HCT116 (cell line): ENCODE measurements at regions not wholly inside any gene's neighbourhood (a gene's known extent, or its start where the extent isn't known, plus 50 kb on each side); places are given as distances from the start of the nearest gene placed in this dataset.

ENCODE experiments used
- ATAC-seq: fragments of 200-7000 bp; cut with Tn5 transposase; 2 replicates; pipeline ENCODE4 v1.9.1; 2020; ENCODE audit warnings: mild to moderate bottlenecking, moderate library complexity
- BruUV-seq: library from RNA; stranded (reverse); fragments of 400-500 nt; replicated peaks from 2 replicates; lab custom pipeline; 2021; lab: Mats Ljungman, UMichigan
- CTCF ChIA-PET: fragments of 300-600 bp; sonication (Branson Sonifier 250); formaldehyde crosslinking; loops from one replicate; lab custom pipeline; 2021; ENCODE audit warnings: antibody characterized with exemption; lab: Charles Lee
- POLR2A ChIA-PET: fragments of 300-600, 350-600 bp; sonication (Branson Sonifier 250); formaldehyde crosslinking; loops from one replicate; lab custom pipeline; 2021; ENCODE audit warnings: antibody characterized with exemption; lab: Charles Lee
- RAD21 ChIA-PET, 2 experiments: fragments of 300-600 bp; sonication (Branson Sonifier 250); formaldehyde crosslinking; loops; one replicate each; lab custom pipeline; 2023; ENCODE audit warnings: low total read pairs in 2 of 2; ENCODE audit not compliant: uncharacterized antibody in 2 of 2, unreplicated experiment in 2 of 2, low non-redundant PET in 1 of 2; lab: Charles Lee
- DNase-seq: peaks from one replicate; pipeline ENCODE4 v3.0.0-alpha.2; 2010; ENCODE audit warnings: low read depth, low spot score
- H2AFZ ChIP-seq: fragments of 200-600 bp; shearing (Covaris generic), sonication (generic); 2 replicates; pipeline ENCODE4 v1.6.1; 2017; ENCODE audit warnings: low read depth, mixed run types, mixed read lengths, antibody characterized with exemption, low read length; ENCODE audit not compliant: poor library complexity, severe bottlenecking
- H3K27ac ChIP-seq: 2 replicates; pipeline ENCODE4 v1.5.1; 2012; ENCODE audit warnings: low read depth, low read length
- H3K27me3 ChIP-seq: fragments of 200-600 bp; sonication (generic); 2 replicates; pipeline ENCODE4 v1.6.1; 2016; ENCODE audit warnings: mixed run types, low read length, mixed read lengths; ENCODE audit not compliant: insufficient read depth
- H3K36me3 ChIP-seq, 2 experiments: fragments of 200-500 bp in 1 of 2; fragments of 200-600 bp in 1 of 2; sonication (Bioruptor generic) in 1 of 2; sonication (generic) in 1 of 2; 2 replicates each; pipeline versions ENCODE4 v1.5.1 to v1.6.1; 2014 to 2016; ENCODE audit warnings: low read length in 2 of 2, inconsistent platforms in 1 of 2, mixed read lengths in 1 of 2, mixed run types in 1 of 2; ENCODE audit not compliant: insufficient read depth in 2 of 2, control insufficient read depth in 1 of 2
- H3K4me1 ChIP-seq, 2 experiments: fragments of 200-600 bp in 1 of 2; sonication (generic) in 1 of 2; 2 replicates each; pipeline versions ENCODE4 v1.5.1 to v1.6.1; 2012 to 2017; ENCODE audit warnings: low read length in 2 of 2, inconsistent platforms in 1 of 2, mild to moderate bottlenecking in 1 of 2, mixed read lengths in 1 of 2, mixed run types in 1 of 2, moderate library complexity in 1 of 2; ENCODE audit not compliant: insufficient read depth in 2 of 2, control insufficient read depth in 1 of 2
- H3K4me2 ChIP-seq: fragments of 200-600 bp; sonication (generic); 2 replicates; pipeline ENCODE4 v1.6.1; 2017; ENCODE audit warnings: mixed run types, low read length, mixed read lengths
- H3K4me3 ChIP-seq, 2 experiments: fragments of 200-600 bp in 1 of 2; sonication (generic) in 1 of 2; replicated peaks in 1 of 2; 2 replicates each; pipeline ENCODE4 v1.5.1; 2011 to 2016; ENCODE audit warnings: low read length in 2 of 2, control low read depth in 1 of 2, low read depth in 1 of 2, mild to moderate bottlenecking in 1 of 2, mixed read lengths in 1 of 2, mixed run types in 1 of 2
- H3K79me2 ChIP-seq: fragments of 200-600 bp; sonication (generic); 2 replicates; pipeline ENCODE4 v1.6.1; 2017; ENCODE audit warnings: mild to moderate bottlenecking, mixed run types, low read length, moderate library complexity, mixed read lengths; ENCODE audit not compliant: insufficient read depth
- H3K9ac ChIP-seq: fragments of 200-600 bp; sonication (generic); 2 replicates; pipeline ENCODE4 v1.6.1; 2016; ENCODE audit warnings: low read length, mixed read lengths
- H3K9me2 ChIP-seq: fragments of 200-600 bp; sonication (generic), shearing (Covaris generic); 2 replicates; pipeline ENCODE4 v1.6.1; 2017; ENCODE audit warnings: mixed run types, mild to moderate bottlenecking, moderate library complexity; ENCODE audit not compliant: insufficient read depth
- H3K9me3 ChIP-seq, 2 experiments: fragments of 200-500 bp in 1 of 2; fragments of 200-600 bp in 1 of 2; sonication (Bioruptor generic) in 1 of 2; sonication (generic) in 1 of 2; 2 replicates each; pipeline ENCODE4 v1.6.1; 2014 to 2017; ENCODE audit warnings: low read length in 2 of 2, mixed read lengths in 2 of 2, inconsistent platforms in 1 of 2, low read depth in 1 of 2, mild to moderate bottlenecking in 1 of 2, mixed run types in 1 of 2, moderate library complexity in 1 of 2; ENCODE audit not compliant: control insufficient read depth in 1 of 2, insufficient read depth in 1 of 2
- H4K20me1 ChIP-seq: fragments of 200-600 bp; sonication (generic), shearing (Covaris generic); 2 replicates; pipeline ENCODE4 v1.6.1; 2017; ENCODE audit warnings: mixed run types, mild to moderate bottlenecking, moderate library complexity; ENCODE audit not compliant: insufficient read depth
- MAX ChIP-seq: IDR thresholded peaks from 2 replicates; pipeline ENCODE4 v1.6.1; 2012
- POLR2AphosphoS5 ChIP-seq: IDR thresholded peaks from 2 replicates; pipeline ENCODE4 v1.6.1; 2011; ENCODE audit warnings: mild to moderate bottlenecking, low read depth, low read length, moderate library complexity
- RAD21 ChIP-seq: IDR thresholded peaks from 2 replicates; pipeline ENCODE4 v1.6.1; 2012; ENCODE audit warnings: low read depth, mild to moderate bottlenecking
- SP1 ChIP-seq: IDR thresholded peaks from 2 replicates; pipeline ENCODE4 v1.6.1; 2012; ENCODE audit warnings: low read depth
- TCF7L2 ChIP-seq: IDR thresholded peaks from 2 replicates; pipeline ENCODE4 v1.7.0; 2011; ENCODE audit warnings: borderline replicate concordance, inconsistent platforms; ENCODE audit not compliant: insufficient read depth, insufficient read length; ENCODE audit errors: extremely low read depth
- YY1 ChIP-seq: IDR thresholded peaks from 2 replicates; pipeline ENCODE4 v1.6.1; 2011; ENCODE audit warnings: low read length, low read depth, moderate library complexity, mild to moderate bottlenecking; ENCODE audit not compliant: insufficient replicate concordance; ENCODE audit errors: extremely low read depth
- ZNF274 ChIP-seq: fragments of 200-500 bp; sonication (Bioruptor generic); IDR thresholded peaks from 2 replicates; pipeline ENCODE4 v1.6.1; 2014; ENCODE audit warnings: mild to moderate bottlenecking, low read depth, low read length, inconsistent platforms
- intact Hi-C: fragments of 100-400 bp; cut with micrococcal nuclease; formaldehyde crosslinking; loops from 2 replicates; pipeline ENCODE4 v1.10.0; 2022
- TF ChIP-seq, protein P1 (sequence below): IDR thresholded peaks from 2 replicates; pipeline ENCODE4 v1.6.1; 2012
- TF ChIP-seq, protein P2 (sequence below): IDR thresholded peaks from 2 replicates; pipeline ENCODE4 v1.6.1; 2012; ENCODE audit warnings: low read depth

DNA sequence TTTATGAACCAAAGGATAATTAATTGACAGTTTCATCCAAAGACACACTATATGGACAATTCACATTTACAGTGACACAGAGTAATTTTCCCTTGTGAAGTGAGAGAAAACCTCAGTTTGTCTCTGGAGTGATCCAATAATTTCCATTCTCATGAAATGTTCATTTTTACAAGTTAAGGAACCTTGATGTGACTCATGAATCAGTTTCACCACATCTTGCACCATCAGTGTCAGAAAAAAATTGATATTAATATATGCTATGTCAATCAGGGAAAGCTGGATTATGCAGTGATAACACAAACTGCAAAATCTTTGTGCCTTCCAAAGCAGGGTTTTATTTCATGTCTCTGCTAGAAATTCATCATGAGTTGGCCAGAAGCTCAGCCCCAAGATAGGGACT, 348.1 kb downstream of the ARPP21 start:
- peaks cover 0 to 4% of the 10 kb centered on the region in 2 experiments; a peak in 1 of 4 replicates for H3K9me3 ChIP-seq
- H4K20me1 ChIP-seq: no peaks in the 10 kb centered on the region
- no peaks in the 10 kb centered on the region for H3K36me3 ChIP-seq
- H3K4me2 ChIP-seq: no peak overlapping the region
- TF ChIP-seq YY1 (no peak), POLR2AphosphoS5 (no peak), MAX (no peak), SP1 (no peak), RAD21 (no peak), TCF7L2 (no peak), ZNF274 (no peak)
- TF ChIP-seq, protein P1, sequence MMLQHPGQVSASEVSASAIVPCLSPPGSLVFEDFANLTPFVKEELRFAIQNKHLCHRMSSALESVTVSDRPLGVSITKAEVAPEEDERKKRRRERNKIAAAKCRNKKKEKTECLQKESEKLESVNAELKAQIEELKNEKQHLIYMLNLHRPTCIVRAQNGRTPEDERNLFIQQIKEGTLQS: no peak
- TF ChIP-seq, protein P2, sequence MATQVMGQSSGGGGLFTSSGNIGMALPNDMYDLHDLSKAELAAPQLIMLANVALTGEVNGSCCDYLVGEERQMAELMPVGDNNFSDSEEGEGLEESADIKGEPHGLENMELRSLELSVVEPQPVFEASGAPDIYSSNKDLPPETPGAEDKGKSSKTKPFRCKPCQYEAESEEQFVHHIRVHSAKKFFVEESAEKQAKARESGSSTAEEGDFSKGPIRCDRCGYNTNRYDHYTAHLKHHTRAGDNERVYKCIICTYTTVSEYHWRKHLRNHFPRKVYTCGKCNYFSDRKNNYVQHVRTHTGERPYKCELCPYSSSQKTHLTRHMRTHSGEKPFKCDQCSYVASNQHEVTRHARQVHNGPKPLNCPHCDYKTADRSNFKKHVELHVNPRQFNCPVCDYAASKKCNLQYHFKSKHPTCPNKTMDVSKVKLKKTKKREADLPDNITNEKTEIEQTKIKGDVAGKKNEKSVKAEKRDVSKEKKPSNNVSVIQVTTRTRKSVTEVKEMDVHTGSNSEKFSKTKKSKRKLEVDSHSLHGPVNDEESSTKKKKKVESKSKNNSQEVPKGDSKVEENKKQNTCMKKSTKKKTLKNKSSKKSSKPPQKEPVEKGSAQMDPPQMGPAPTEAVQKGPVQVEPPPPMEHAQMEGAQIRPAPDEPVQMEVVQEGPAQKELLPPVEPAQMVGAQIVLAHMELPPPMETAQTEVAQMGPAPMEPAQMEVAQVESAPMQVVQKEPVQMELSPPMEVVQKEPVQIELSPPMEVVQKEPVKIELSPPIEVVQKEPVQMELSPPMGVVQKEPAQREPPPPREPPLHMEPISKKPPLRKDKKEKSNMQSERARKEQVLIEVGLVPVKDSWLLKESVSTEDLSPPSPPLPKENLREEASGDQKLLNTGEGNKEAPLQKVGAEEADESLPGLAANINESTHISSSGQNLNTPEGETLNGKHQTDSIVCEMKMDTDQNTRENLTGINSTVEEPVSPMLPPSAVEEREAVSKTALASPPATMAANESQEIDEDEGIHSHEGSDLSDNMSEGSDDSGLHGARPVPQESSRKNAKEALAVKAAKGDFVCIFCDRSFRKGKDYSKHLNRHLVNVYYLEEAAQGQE: no peak
- H3K9me2 ChIP-seq: no peaks in the 10 kb centered on the region
- no peak for ATAC-seq
- H3K9ac ChIP-seq: no peak overlapping the region
- no peaks in the 10 kb centered on the region for H3K27me3 ChIP-seq
- CTCF ChIA-PET: no interaction called here
- no peaks in the 10 kb centered on the region for H3K79me2 ChIP-seq
- no TSS peak for BruUV-seq
- H3K4me3 ChIP-seq: no peak overlapping the region
- H2AFZ ChIP-seq: no peak overlapping the region
- RAD21 ChIA-PET: no interaction called here
- POLR2A ChIA-PET: no interaction called here
- H3K4me1 ChIP-seq: no peaks in the 10 kb centered on the region
- intact Hi-C loops: no loop called here
- no peak overlapping the region for H3K27ac ChIP-seq
- DNase-seq: no peak
